ENCODE measurements at regions not wholly inside any gene's neighbourhood (a gene's known extent, or its start where the extent isn't known, plus 50 kb on each side); places are given as distances from the start of the nearest gene placed in this dataset.

GRCh38 chr1:229984310-229984991 lies 82.6 kb upstream of the GALNT2 start:
- Histone ChIP-seq H3K4me1 (ENCODE audit: insufficient read depth, insufficient read length) (no peaks in the 10 kb centered on the region), H3K27me3 (ENCODE audit: insufficient read depth, insufficient read length) (no peaks in the 10 kb centered on the region), H3K36me3 (ENCODE audit: insufficient read depth, insufficient read length, low read length) (no peaks in the 10 kb centered on the region), H3K9me3 (ENCODE audit: insufficient read depth, low read length) (no peaks in the 10 kb centered on the region), H3K4me3 (ENCODE audit: insufficient read length, low read depth) (no peak overlapping the region), H3K9ac (ENCODE audit: insufficient read length, low read depth) (no peak overlapping the region)
- no peak for DNase-seq (ENCODE audit: low read depth, low spot score)
- no peak for TF ChIP-seq ZNF274 (IDR thresholded peaks at IDR 0.05; ENCODE audit: low read depth, low read length)
- TF ChIP-seq YY1 (IDR thresholded peaks at IDR 0.05; ENCODE audit: insufficient read depth, insufficient read length): no peak
- no peak for TF ChIP-seq SUZ12 (IDR thresholded peaks at IDR 0.05; ENCODE audit: extremely low read depth, insufficient read depth, insufficient read length)

GRCh38 chr1:229984992-229985612 lies 81.9 kb upstream of the GALNT2 start:
- TF ChIP-seq YY1 (IDR thresholded peaks at IDR 0.05; ENCODE audit: insufficient read depth, insufficient read length): no peak
- TF ChIP-seq ZNF274 (IDR thresholded peaks at IDR 0.05; ENCODE audit: low read depth, low read length): no peak
- TF ChIP-seq SUZ12 (IDR thresholded peaks at IDR 0.05; ENCODE audit: extremely low read depth, insufficient read depth, insufficient read length): no peak
- Histone ChIP-seq H3K4me1 (ENCODE audit: insufficient read depth, insufficient read length) (no peaks in the 10 kb centered on the region), H3K36me3 (ENCODE audit: insufficient read depth, insufficient read length, low read length) (no peaks in the 10 kb centered on the region), H3K4me3 (ENCODE audit: insufficient read length, low read depth) (no peak overlapping the region), H3K9me3 (ENCODE audit: insufficient read depth, low read length) (no peaks in the 10 kb centered on the region), H3K9ac (ENCODE audit: insufficient read length, low read depth) (no peak overlapping the region), H3K27me3 (ENCODE audit: insufficient read depth, insufficient read length) (no peaks in the 10 kb centered on the region)
- DNase-seq (ENCODE audit: low read depth, low spot score): no peak

DNA sequence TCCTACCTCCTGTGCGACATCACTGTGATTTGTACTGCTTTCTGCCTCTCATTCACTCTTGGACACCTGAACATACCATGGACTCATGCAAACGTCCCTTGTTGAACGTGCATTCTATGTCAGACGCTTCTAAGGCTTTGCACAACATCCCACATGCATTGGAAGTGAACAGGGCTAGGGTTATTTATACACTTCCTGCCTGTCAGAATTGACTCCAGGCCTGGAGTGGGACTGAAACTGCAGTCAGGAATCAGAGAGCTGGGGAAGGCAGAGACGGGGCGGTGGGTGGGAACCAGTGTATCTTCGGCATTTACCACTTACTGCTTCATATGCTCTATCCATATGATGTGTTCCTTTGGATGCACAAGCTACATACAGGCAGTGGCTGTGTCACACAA lies 81.4 kb upstream of the GALNT2 start:
- no peak overlapping the region for H3K9ac ChIP-seq (ENCODE audit: insufficient read length, low read depth)
- no peaks in the 10 kb centered on the region for H3K9me3 ChIP-seq (ENCODE audit: insufficient read depth, low read length)
- no peaks in the 10 kb centered on the region for H3K36me3 ChIP-seq (ENCODE audit: insufficient read depth, insufficient read length, low read length)
- H3K4me1 ChIP-seq (ENCODE audit: insufficient read depth, insufficient read length): no peaks in the 10 kb centered on the region
- TF ChIP-seq YY1 (IDR thresholded peaks at IDR 0.05; ENCODE audit: insufficient read depth, insufficient read length) (no peak), SUZ12 (IDR thresholded peaks at IDR 0.05; ENCODE audit: extremely low read depth, insufficient read depth, insufficient read length) (no peak), ZNF274 (IDR thresholded peaks at IDR 0.05; ENCODE audit: low read depth, low read length) (no peak)
- H3K4me3 ChIP-seq (ENCODE audit: insufficient read length, low read depth): no peak overlapping the region
- H3K27me3 ChIP-seq (ENCODE audit: insufficient read depth, insufficient read length): no peaks in the 10 kb centered on the region
- DNase-seq (ENCODE audit: low read depth, low spot score): no peak

- H3K36me3 ChIP-seq (ENCODE audit: insufficient read depth, insufficient read length, low read length): no peaks in the 10 kb centered on the region
- H3K9me3 ChIP-seq (ENCODE audit: insufficient read depth, low read length): no peaks in the 10 kb centered on the region
- no peak for TF ChIP-seq SUZ12 (IDR thresholded peaks at IDR 0.05; ENCODE audit: extremely low read depth, insufficient read depth, insufficient read length)
- TF ChIP-seq ZNF274 (IDR thresholded peaks at IDR 0.05; ENCODE audit: low read depth, low read length): no peak
- TF ChIP-seq YY1 (IDR thresholded peaks at IDR 0.05; ENCODE audit: insufficient read depth, insufficient read length): no peak
These were observed 80.2 kb upstream of the GALNT2 start for GRCh38 chr1:229986737-229987337.

GRCh38 chr1:229987953-229988352 lies 79.1 kb upstream of the GALNT2 start:
- Histone ChIP-seq H3K9ac (ENCODE audit: insufficient read length, low read depth) (no peak overlapping the region), H3K36me3 (ENCODE audit: insufficient read depth, insufficient read length, low read length) (no peaks in the 10 kb centered on the region), H3K27me3 (ENCODE audit: insufficient read depth, insufficient read length) (no peaks in the 10 kb centered on the region), H3K9me3 (ENCODE audit: insufficient read depth, low read length) (no peaks in the 10 kb centered on the region), H3K4me1 (ENCODE audit: insufficient read depth, insufficient read length) (no peaks in the 10 kb centered on the region), H3K4me3 (ENCODE audit: insufficient read length, low read depth) (no peak overlapping the region)
- no peak for DNase-seq (ENCODE audit: low read depth, low spot score)
- no peak for TF ChIP-seq SUZ12 (IDR thresholded peaks at IDR 0.05; ENCODE audit: extremely low read depth, insufficient read depth, insufficient read length)
- no peak for TF ChIP-seq ZNF274 (IDR thresholded peaks at IDR 0.05; ENCODE audit: low read depth, low read length)
- TF ChIP-seq YY1 (IDR thresholded peaks at IDR 0.05; ENCODE audit: insufficient read depth, insufficient read length): no peak

More at GRCh38 chr1:229986737-229987337, 80.2 kb upstream of the GALNT2 start:
- no peaks in the 10 kb centered on the region for H3K4me1 ChIP-seq (ENCODE audit: insufficient read depth, insufficient read length)
- H3K27me3 ChIP-seq (ENCODE audit: insufficient read depth, insufficient read length): no peaks in the 10 kb centered on the region
- no peak for DNase-seq (ENCODE audit: low read depth, low spot score)
- H3K9ac ChIP-seq (ENCODE audit: insufficient read length, low read depth): no peak overlapping the region
- H3K4me3 ChIP-seq (ENCODE audit: insufficient read length, low read depth): no peak overlapping the region

GRCh38 chr1:229988534-229988933 lies 78.5 kb upstream of the GALNT2 start:
- TF ChIP-seq YY1 (IDR thresholded peaks at IDR 0.05; ENCODE audit: insufficient read depth, insufficient read length): no peak
- TF ChIP-seq ZNF274 (IDR thresholded peaks at IDR 0.05; ENCODE audit: low read depth, low read length): no peak
- Histone ChIP-seq H3K27me3 (ENCODE audit: insufficient read depth, insufficient read length) (no peaks in the 10 kb centered on the region), H3K4me1 (ENCODE audit: insufficient read depth, insufficient read length) (no peaks in the 10 kb centered on the region), H3K4me3 (ENCODE audit: insufficient read length, low read depth) (no peak overlapping the region), H3K9me3 (ENCODE audit: insufficient read depth, low read length) (no peaks in the 10 kb centered on the region), H3K9ac (ENCODE audit: insufficient read length, low read depth) (no peak overlapping the region), H3K36me3 (ENCODE audit: insufficient read depth, insufficient read length, low read length) (no peaks in the 10 kb centered on the region)
- DNase-seq (ENCODE audit: low read depth, low spot score): no peak

GRCh38 chr1:229989591-229990248 lies 77.3 kb upstream of the GALNT2 start:
- H3K9ac ChIP-seq (ENCODE audit: insufficient read length, low read depth): no peak overlapping the region
- TF ChIP-seq SUZ12 (IDR thresholded peaks at IDR 0.05; ENCODE audit: extremely low read depth, insufficient read depth, insufficient read length): no peak
- TF ChIP-seq ZNF274 (IDR thresholded peaks at IDR 0.05; ENCODE audit: low read depth, low read length): no peak
- TF ChIP-seq YY1 (IDR thresholded peaks at IDR 0.05; ENCODE audit: insufficient read depth, insufficient read length): no peak
- DNase-seq (ENCODE audit: low read depth, low spot score): no peak
- no peaks in the 10 kb centered on the region for H3K9me3 ChIP-seq (ENCODE audit: insufficient read depth, low read length)
- no peak overlapping the region for H3K4me3 ChIP-seq (ENCODE audit: insufficient read length, low read depth)
- H3K4me1 ChIP-seq (ENCODE audit: insufficient read depth, insufficient read length): no peaks in the 10 kb centered on the region
- H3K36me3 ChIP-seq (ENCODE audit: insufficient read depth, insufficient read length, low read length): no peaks in the 10 kb centered on the region
- no peaks in the 10 kb centered on the region for H3K27me3 ChIP-seq (ENCODE audit: insufficient read depth, insufficient read length)

Measured in NT2/D1 (cell line).